ENCODE measurements at regions not wholly inside any gene's neighbourhood (a gene's known extent, or its start where the extent isn't known, plus 50 kb on each side); places are given as distances from the start of the nearest gene placed in this dataset.

- no peak for DNase-seq
These were observed 345.2 kb downstream of the USP25 start for GRCh38 chr21:16074950-16075489.

- no peak for DNase-seq
These were observed 346.0 kb downstream of the USP25 start for GRCh38 chr21:16075649-16076282.

GRCh38 chr21:16076465-16076864, 346.7 kb downstream of the USP25 start:
- no peak for DNase-seq

- no peak for DNase-seq
These were observed 348.6 kb downstream of the USP25 start for GRCh38 chr21:16078382-16078781.

- no peak for DNase-seq
These were observed 350.0 kb downstream of the USP25 start for GRCh38 chr21:16079830-16080229.

GRCh38 chr21:16081304-16081703, 351.5 kb downstream of the USP25 start:
- DNase-seq = no peak

GRCh38 chr21:16082038-16082816, 352.4 kb downstream of the USP25 start:
- DNase-seq = no peak

GRCh38 chr21:16084776-16085364, 355.1 kb downstream of the USP25 start:
- DNase-seq = no peak

- no peak for DNase-seq
These were observed 355.6 kb downstream of the USP25 start for GRCh38 chr21:16085421-16085820.

- no peak for DNase-seq
These were observed 356.3 kb downstream of the USP25 start for GRCh38 chr21:16086121-16086520.

GRCh38 chr21:16086936-16087335, 357.2 kb downstream of the USP25 start:
- no peak for DNase-seq

GRCh38 chr21:16087523-16087922, 357.7 kb downstream of the USP25 start:
- DNase-seq = no peak

GRCh38 chr21:16088056-16088455, 358.3 kb downstream of the USP25 start:
- no peak for DNase-seq

GRCh38 chr21:16095005-16095404, 365.2 kb downstream of the USP25 start:
- no peak for DNase-seq

- DNase-seq = no peak
These were observed 367.2 kb downstream of the USP25 start for GRCh38 chr21:16096988-16097387.

- no peak for DNase-seq
These were observed 372.3 kb downstream of the USP25 start for GRCh38 chr21:16102113-16102512.

- no peak for DNase-seq
These were observed 378.8 kb downstream of the USP25 start for GRCh38 chr21:16108561-16109075.

- no peak for DNase-seq
These were observed 383.4 kb downstream of the USP25 start for GRCh38 chr21:16113052-16113715.

- no peak for DNase-seq
These were observed 385.7 kb downstream of the USP25 start for GRCh38 chr21:16115461-16115860.

- no peak for DNase-seq
These were observed 386.3 kb downstream of the USP25 start for GRCh38 chr21:16116069-16116468.

GRCh38 chr21:16116798-16117197, 387.0 kb downstream of the USP25 start:
- DNase-seq = no peak

- no peak for DNase-seq
These were observed 387.5 kb downstream of the USP25 start for GRCh38 chr21:16117331-16117730.
